HepG2 (cell line): ENCODE measurements at regions not wholly inside any gene's neighbourhood (a gene's known extent, or its start where the extent isn't known, plus 50 kb on each side); places are given as distances from the start of the nearest gene placed in this dataset.

ENCODE experiments used
- ATAC-seq: fragments of 200-7000 bp; cut with Tn5 transposase; 3 replicates; pipeline ENCODE4 v1.9.1; 2020; ENCODE audit warnings: mild to moderate bottlenecking, moderate library complexity
- BruUV-seq: library from RNA; stranded (reverse); fragments of 400-500 nt; replicated peaks from 2 replicates; lab custom pipeline; 2021; lab: Mats Ljungman, UMichigan
- CTCF ChIA-PET: fragments of 300-600 bp; formaldehyde crosslinking; extraction: SDS; loops from one replicate; lab custom pipeline; 2021; ENCODE audit warnings: low total read pairs, inconsistent platforms, low intra/inter-chr PET ratio; lab: Yijun Ruan, JAX
- POLR2A ChIA-PET: fragments of 350-600 bp; sonication (Branson Sonifier 250); formaldehyde crosslinking; loops from one replicate; lab custom pipeline; 2020; ENCODE audit warnings: antibody characterized with exemption, inconsistent platforms; lab: Yijun Ruan, JAX
- DNase-seq: peaks from one replicate; pipeline ENCODE4 v3.0.0-alpha.2; 2015; ENCODE audit warnings: low spot score
- FAIRE-seq: peaks from 3 replicates; lab custom pipeline; 2011; peaks lifted over from hg19 to GRCh38; lab: Jason Lieb, UNC
- H2AFZ ChIP-seq: one replicate; pipeline ENCODE4 v1.6.1; 2011; ENCODE audit warnings: low read length, inconsistent platforms
- H3K27ac ChIP-seq: fragments of 300-600 bp; 3 replicates; pipeline ENCODE4 v1.8.0; 2011; ENCODE audit warnings: mixed run types, mild to moderate bottlenecking, mixed read lengths, low read length, inconsistent platforms; ENCODE audit not compliant: insufficient read depth; ENCODE audit errors: extremely low read length
- H3K27me3 ChIP-seq, 2 experiments: fragments of 200-600 bp in 1 of 2; 2 replicates in 1 of 2; 3 replicates in 1 of 2; pipeline versions ENCODE4 v1.6.0 to v1.8.0; 2011; ENCODE audit warnings: low read length in 2 of 2, mild to moderate bottlenecking in 2 of 2, moderate library complexity in 2 of 2, inconsistent platforms in 1 of 2; ENCODE audit not compliant: insufficient read depth in 2 of 2, control insufficient read depth in 1 of 2
- H3K36me3 ChIP-seq, 2 experiments: fragments of 200-600 bp in 1 of 2; replicated peaks in 1 of 2; 2 replicates in 1 of 2; 3 replicates in 1 of 2; pipeline versions ENCODE4 v1.5.1 to v1.8.0; 2011; ENCODE audit warnings: low read length in 2 of 2, inconsistent platforms in 1 of 2; ENCODE audit not compliant: insufficient read depth in 2 of 2, control insufficient read depth in 1 of 2
- H3K4me1 ChIP-seq: 2 replicates; pipeline ENCODE4 v1.5.1; 2012; ENCODE audit warnings: low read length, inconsistent platforms; ENCODE audit not compliant: insufficient read depth
- H3K4me2 ChIP-seq: 2 replicates; pipeline ENCODE4 v1.6.0; 2011; ENCODE audit warnings: low read depth, low read length, inconsistent platforms
- H3K4me3 ChIP-seq, 3 experiments: fragments of 200-600 bp in 1 of 3; sonication (generic), shearing (Covaris generic) in 1 of 3; replicated peaks in 1 of 3; 2 replicates each; pipeline ENCODE4 v1.5.1; 2011 to 2016; ENCODE audit warnings: low read length in 3 of 3, inconsistent platforms in 2 of 3, low read depth in 2 of 3, mild to moderate bottlenecking in 2 of 3, control low read depth in 1 of 3, mixed read lengths in 1 of 3; ENCODE audit not compliant: insufficient read depth in 1 of 3
- H3K79me2 ChIP-seq: one replicate; pipeline ENCODE4 v1.6.1; 2011; ENCODE audit warnings: low read length, inconsistent platforms; ENCODE audit not compliant: insufficient read depth
- H3K9ac ChIP-seq: 2 replicates; pipeline ENCODE4 v1.6.0; 2011; ENCODE audit warnings: mild to moderate bottlenecking, low read depth, low read length, inconsistent platforms; ENCODE audit not compliant: insufficient read depth
- H3K9me3 ChIP-seq: 2 replicates; pipeline ENCODE4 v1.5.1; 2012; ENCODE audit warnings: mild to moderate bottlenecking, low read length
- H4K20me1 ChIP-seq: 2 replicates; pipeline ENCODE4 v1.6.0; 2011; ENCODE audit warnings: inconsistent platforms, mild to moderate bottlenecking, low read length, moderate library complexity; ENCODE audit not compliant: insufficient read depth
- ATF7-NPFF ChIP-seq: sonication (generic); formaldehyde crosslinking; IDR thresholded peaks from 2 replicates; pipeline ENCODE4 v1.8.1; 2023; ENCODE audit warnings: mild to moderate bottlenecking, low read depth, missing genetic modification reagents, moderate library complexity
- MAFK ChIP-seq, 2 experiments: IDR thresholded peaks in 1 of 2; conservative IDR thresholded peaks in 1 of 2; 2 replicates each; pipeline ENCODE4 v1.6.1; 2011; ENCODE audit warnings: improper control_type of control experiment in 2 of 2, low read length in 2 of 2
- MBD4 ChIP-seq: IDR thresholded peaks from 2 replicates; pipeline ENCODE4 v1.6.1; 2012; ENCODE audit warnings: low read length, inconsistent platforms, borderline replicate concordance
- SNAI1 ChIP-seq: sonication (generic); formaldehyde crosslinking; IDR thresholded peaks from 2 replicates; pipeline ENCODE4 v1.5.0; 2020; ENCODE audit warnings: mild to moderate bottlenecking, missing genetic modification reagents, borderline replicate concordance
- SOX6 ChIP-seq, 2 experiments: fragments of 450-650 bp in 1 of 2; sonication (generic) in 1 of 2; formaldehyde crosslinking in 1 of 2; IDR thresholded peaks; 2 replicates each; pipeline versions ENCODE4 v1.4.0 to v1.6.1; 2017 to 2020; ENCODE audit warnings: antibody characterized with exemption in 1 of 2, mild to moderate bottlenecking in 1 of 2, missing genetic modification reagents in 1 of 2
- SP2 ChIP-seq: sonication (generic); formaldehyde crosslinking; IDR thresholded peaks from 2 replicates; pipeline ENCODE4 v1.5.1; 2020; ENCODE audit warnings: mild to moderate bottlenecking, missing genetic modification reagents
- SP4 ChIP-seq: sonication (generic); formaldehyde crosslinking; IDR thresholded peaks from 2 replicates; pipeline ENCODE4 v1.8.1; 2023; ENCODE audit warnings: mild to moderate bottlenecking, missing genetic modification reagents
- ZKSCAN8 ChIP-seq: IDR thresholded peaks from 2 replicates; pipeline ENCODE4 v1.6.1; 2016; ENCODE audit warnings: borderline replicate concordance, missing genetic modification reagents, missing compliant biosample characterization
- ZNF160 ChIP-seq: sonication (generic); formaldehyde crosslinking; IDR thresholded peaks from 2 replicates; pipeline ENCODE4 v1.8.0; 2022; ENCODE audit warnings: mild to moderate bottlenecking, inconsistent platforms, missing genetic modification reagents
- ZNF772 ChIP-seq: sonication (generic); formaldehyde crosslinking; IDR thresholded peaks from 2 replicates; pipeline ENCODE4 v1.5.0; 2020; ENCODE audit warnings: mild to moderate bottlenecking, missing genetic modification reagents
- ZNF788 ChIP-seq: sonication (generic); formaldehyde crosslinking; IDR thresholded peaks from 2 replicates; pipeline ENCODE4 v1.5.0; 2020; ENCODE audit warnings: mild to moderate bottlenecking, missing genetic modification reagents, borderline replicate concordance
- WGBS: methylation state at CpG from one replicate; pipeline ENCODE4 v1.1.6; 2017; ENCODE audit warnings: low lambda C conversion rate; 5-methylcytosine and 5-hydroxymethylcytosine counted together
- in situ Hi-C: cut with HindIII; loops from 2 replicates; pipeline ENCODE4 v1.10.0; 2017; ENCODE audit warnings: low pct_unique_long_range_greater_than_20kb; ENCODE audit not compliant: extremely low pct_ligation_motif_present
- intact Hi-C: fragments of 100-400 bp; cut with micrococcal nuclease; formaldehyde crosslinking; loops from one replicate; pipeline ENCODE4 v1.10.0; 2022; ENCODE audit not compliant: unreplicated experiment
- TF ChIP-seq, protein P1 (sequence below): sonication (generic); formaldehyde crosslinking; IDR thresholded peaks from 2 replicates; pipeline ENCODE4 v1.4.0; 2020; ENCODE audit warnings: missing genetic modification reagents, borderline replicate concordance
- TF ChIP-seq, protein P2 (sequence below): sonication (generic); formaldehyde crosslinking; IDR thresholded peaks from 2 replicates; pipeline ENCODE4 v1.4.0; 2020; ENCODE audit warnings: mild to moderate bottlenecking, missing genetic modification reagents
- TF ChIP-seq, protein P3 (sequence below): sonication (generic); formaldehyde crosslinking; IDR thresholded peaks from 2 replicates; pipeline ENCODE4 v1.5.1; 2020; ENCODE audit warnings: missing genetic modification reagents, mild to moderate bottlenecking, borderline replicate concordance

DNA sequence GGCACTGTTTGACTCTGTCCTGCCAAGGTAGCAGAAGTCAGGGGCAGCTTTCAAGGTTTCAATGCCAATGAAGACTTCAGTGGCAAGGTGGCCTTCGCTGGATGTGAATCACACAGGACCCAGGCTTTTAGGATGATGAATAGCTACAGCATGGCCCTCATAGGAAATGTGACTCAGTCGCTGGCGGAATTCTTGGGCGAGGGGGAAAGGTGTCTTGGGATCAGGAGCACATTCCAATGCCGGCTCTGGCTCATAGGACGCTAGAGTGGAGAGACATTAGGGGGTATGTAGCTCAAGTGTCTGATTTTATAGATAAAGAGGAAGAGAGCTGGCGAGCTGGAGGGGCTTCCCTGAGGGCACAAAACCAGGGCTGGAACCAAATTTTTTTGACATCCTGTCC lies 68.6 kb downstream of the SMIM21 start:
- POLR2A ChIA-PET: no interaction called here
- H3K9me3 ChIP-seq: peaks cover 8% of the 10 kb centered on the region
- H3K79me2 ChIP-seq: no peaks in the 10 kb centered on the region
- TF ChIP-seq ZNF772 (CRISPR knock-in tag) (no peak), MBD4 (no peak), ZKSCAN8 (no peak), SP4 (CRISPR knock-in tag) (no peak), MAFK (conservative IDR thresholded peaks at IDR 0.05 in 1 of 2, IDR thresholded peaks at IDR 0.05 in 1 of 2; ENCODE audit: low read length in 2 of 2) (no peak)
- TF ChIP-seq, protein P1, sequence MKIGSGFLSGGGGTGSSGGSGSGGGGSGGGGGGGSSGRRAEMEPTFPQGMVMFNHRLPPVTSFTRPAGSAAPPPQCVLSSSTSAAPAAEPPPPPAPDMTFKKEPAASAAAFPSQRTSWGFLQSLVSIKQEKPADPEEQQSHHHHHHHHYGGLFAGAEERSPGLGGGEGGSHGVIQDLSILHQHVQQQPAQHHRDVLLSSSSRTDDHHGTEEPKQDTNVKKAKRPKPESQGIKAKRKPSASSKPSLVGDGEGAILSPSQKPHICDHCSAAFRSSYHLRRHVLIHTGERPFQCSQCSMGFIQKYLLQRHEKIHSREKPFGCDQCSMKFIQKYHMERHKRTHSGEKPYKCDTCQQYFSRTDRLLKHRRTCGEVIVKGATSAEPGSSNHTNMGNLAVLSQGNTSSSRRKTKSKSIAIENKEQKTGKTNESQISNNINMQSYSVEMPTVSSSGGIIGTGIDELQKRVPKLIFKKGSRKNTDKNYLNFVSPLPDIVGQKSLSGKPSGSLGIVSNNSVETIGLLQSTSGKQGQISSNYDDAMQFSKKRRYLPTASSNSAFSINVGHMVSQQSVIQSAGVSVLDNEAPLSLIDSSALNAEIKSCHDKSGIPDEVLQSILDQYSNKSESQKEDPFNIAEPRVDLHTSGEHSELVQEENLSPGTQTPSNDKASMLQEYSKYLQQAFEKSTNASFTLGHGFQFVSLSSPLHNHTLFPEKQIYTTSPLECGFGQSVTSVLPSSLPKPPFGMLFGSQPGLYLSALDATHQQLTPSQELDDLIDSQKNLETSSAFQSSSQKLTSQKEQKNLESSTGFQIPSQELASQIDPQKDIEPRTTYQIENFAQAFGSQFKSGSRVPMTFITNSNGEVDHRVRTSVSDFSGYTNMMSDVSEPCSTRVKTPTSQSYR (CRISPR knock-in tag): no peak
- no peak overlapping the region for H3K27ac ChIP-seq
- no TSS peak for BruUV-seq
- ATAC-seq: no peak
- 26% methylated on average over 7 of the region's 7 CpGs for WGBS
- intact Hi-C loops: no loop called here
- peaks cover 0 to 24% of the 10 kb centered on the region in 2 experiments; a peak in 2 of 5 replicates for H3K27me3 ChIP-seq
- no peak for FAIRE-seq
- H3K4me2 ChIP-seq: no peak overlapping the region
- no peak overlapping the region for H3K9ac ChIP-seq
- no peaks in the 10 kb centered on the region for H3K36me3 ChIP-seq
- no peak for DNase-seq
- H2AFZ ChIP-seq: no peak overlapping the region
- in situ Hi-C loops: no loop called here
- CTCF ChIA-PET: no interaction called here
- H3K4me3 ChIP-seq: no peak overlapping the region
- no peaks in the 10 kb centered on the region for H3K4me1 ChIP-seq
- no peaks in the 10 kb centered on the region for H4K20me1 ChIP-seq

DNA sequence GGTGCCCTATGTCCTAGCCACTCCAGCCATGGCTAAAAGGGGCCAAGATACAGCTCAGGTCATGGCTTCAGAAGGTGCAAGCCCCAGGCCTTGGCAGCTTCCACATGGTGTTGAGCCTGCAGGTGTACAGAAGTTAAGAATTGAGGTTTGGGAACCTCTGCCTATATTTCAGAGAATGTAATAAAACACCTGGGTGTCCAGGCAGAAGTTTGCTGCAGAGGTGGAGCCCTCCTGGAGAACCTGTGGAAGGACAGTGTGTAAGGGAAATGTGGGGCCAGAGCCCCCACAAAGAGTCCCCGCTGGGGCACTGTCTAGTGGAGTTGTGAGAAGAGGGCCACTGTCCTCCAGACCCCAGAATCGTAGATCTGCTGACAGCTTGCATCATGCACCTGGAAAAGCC lies 74.1 kb downstream of the SMIM21 start:
- in situ Hi-C loops: no loop called here
- H3K9ac ChIP-seq: no peak overlapping the region
- peaks cover 0 to 10% of the 10 kb centered on the region in 2 experiments; a peak in 1 of 5 replicates for H3K27me3 ChIP-seq
- H3K4me1 ChIP-seq: no peaks in the 10 kb centered on the region
- CTCF ChIA-PET: no interaction called here
- POLR2A ChIA-PET: no interaction called here
- BruUV-seq: no TSS peak
- H3K4me2 ChIP-seq: no peak overlapping the region
- no peak overlapping the region for H2AFZ ChIP-seq
- no peaks in the 10 kb centered on the region for H3K36me3 ChIP-seq
- DNase-seq: no peak
- intact Hi-C loops: no loop called here
- no CpG with 5 or more reads among the region's 2 CpGs for WGBS
- no peaks in the 10 kb centered on the region for H3K79me2 ChIP-seq
- ATAC-seq: no peak
- FAIRE-seq: no peak
- no peak overlapping the region for H3K27ac ChIP-seq
- no peaks in the 10 kb centered on the region for H4K20me1 ChIP-seq
- H3K9me3 ChIP-seq: peaks cover 21% of the 10 kb centered on the region
- H3K4me3 ChIP-seq: no peak overlapping the region
- TF ChIP-seq, protein P2, sequence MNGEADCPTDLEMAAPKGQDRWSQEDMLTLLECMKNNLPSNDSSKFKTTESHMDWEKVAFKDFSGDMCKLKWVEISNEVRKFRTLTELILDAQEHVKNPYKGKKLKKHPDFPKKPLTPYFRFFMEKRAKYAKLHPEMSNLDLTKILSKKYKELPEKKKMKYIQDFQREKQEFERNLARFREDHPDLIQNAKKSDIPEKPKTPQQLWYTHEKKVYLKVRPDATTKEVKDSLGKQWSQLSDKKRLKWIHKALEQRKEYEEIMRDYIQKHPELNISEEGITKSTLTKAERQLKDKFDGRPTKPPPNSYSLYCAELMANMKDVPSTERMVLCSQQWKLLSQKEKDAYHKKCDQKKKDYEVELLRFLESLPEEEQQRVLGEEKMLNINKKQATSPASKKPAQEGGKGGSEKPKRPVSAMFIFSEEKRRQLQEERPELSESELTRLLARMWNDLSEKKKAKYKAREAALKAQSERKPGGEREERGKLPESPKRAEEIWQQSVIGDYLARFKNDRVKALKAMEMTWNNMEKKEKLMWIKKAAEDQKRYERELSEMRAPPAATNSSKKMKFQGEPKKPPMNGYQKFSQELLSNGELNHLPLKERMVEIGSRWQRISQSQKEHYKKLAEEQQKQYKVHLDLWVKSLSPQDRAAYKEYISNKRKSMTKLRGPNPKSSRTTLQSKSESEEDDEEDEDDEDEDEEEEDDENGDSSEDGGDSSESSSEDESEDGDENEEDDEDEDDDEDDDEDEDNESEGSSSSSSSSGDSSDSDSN: no peak
- TF ChIP-seq ATF7-NPFF (CRISPR knock-in tag): no peak
- no peak for TF ChIP-seq SOX6 (IDR thresholded peaks at IDR 0.05)
- no peak for TF ChIP-seq SOX6 (CRISPR knock-in tag; IDR thresholded peaks at IDR 0.05)
- TF ChIP-seq ZNF160 (CRISPR knock-in tag): no peak
- TF ChIP-seq, protein P3, sequence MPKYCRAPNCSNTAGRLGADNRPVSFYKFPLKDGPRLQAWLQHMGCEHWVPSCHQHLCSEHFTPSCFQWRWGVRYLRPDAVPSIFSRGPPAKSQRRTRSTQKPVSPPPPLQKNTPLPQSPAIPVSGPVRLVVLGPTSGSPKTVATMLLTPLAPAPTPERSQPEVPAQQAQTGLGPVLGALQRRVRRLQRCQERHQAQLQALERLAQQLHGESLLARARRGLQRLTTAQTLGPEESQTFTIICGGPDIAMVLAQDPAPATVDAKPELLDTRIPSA: no peak
- no peak for TF ChIP-seq SP2 (CRISPR knock-in tag)
- TF ChIP-seq ZNF788: no peak
- TF ChIP-seq SNAI1 (CRISPR knock-in tag): no peak
